Hepatocyte (in vitro differentiated cells): ENCODE measurements at regions not wholly inside any gene's neighbourhood (a gene's known extent, or its start where the extent isn't known, plus 50 kb on each side); places are given as distances from the start of the nearest gene placed in this dataset.
"Not testable (repeated sequence)": the region's sequence is repeated elsewhere in the genome, so short reads cannot be mapped to it uniquely, and the experiment has no call there.

Experiments used
- DNase-seq: peaks from one replicate; pipeline ENCODE4 v3.0.0-alpha.2; 2016; ENCODE audit warnings: low spot score
- H2AFZ ChIP-seq: fragments of 200-600 bp; sonication (generic); 2 replicates; pipeline ENCODE4 v1.6.0; 2016; ENCODE audit warnings: antibody characterized with exemption, mild to moderate bottlenecking
- H3K27ac ChIP-seq: fragments of 200-600 bp; sonication (generic); 2 replicates; pipeline ENCODE4 v1.5.1; 2016; ENCODE audit warnings: mild to moderate bottlenecking
- H3K27me3 ChIP-seq: fragments of 200-600 bp; sonication (generic); 2 replicates; pipeline ENCODE4 v1.6.1; 2016
- H3K36me3 ChIP-seq: fragments of 200-600 bp; sonication (generic); replicated peaks from 2 replicates; pipeline ENCODE4 v1.5.1; 2016; ENCODE audit warnings: low read depth; ENCODE audit not compliant: insufficient read depth
- H3K4me1 ChIP-seq: fragments of 200-600 bp; sonication (generic); 2 replicates; pipeline ENCODE4 v1.5.1; 2016; ENCODE audit warnings: mild to moderate bottlenecking, moderate library complexity; ENCODE audit not compliant: insufficient read depth
- H3K4me2 ChIP-seq: fragments of 200-600 bp; sonication (generic); 2 replicates; pipeline ENCODE4 v1.6.0; 2016
- H3K4me3 ChIP-seq: fragments of 200-600 bp; sonication (generic); 2 replicates; pipeline ENCODE4 v1.5.1; 2016; ENCODE audit warnings: mild to moderate bottlenecking
- H3K79me2 ChIP-seq: fragments of 200-600 bp; sonication (generic); 2 replicates; pipeline ENCODE4 v1.6.0; 2017; ENCODE audit warnings: mild to moderate bottlenecking
- H3K9me2 ChIP-seq: fragments of 200-600 bp; sonication (generic); replicated peaks from 2 replicates; pipeline ENCODE4 v1.6.0; 2017; ENCODE audit warnings: mild to moderate bottlenecking; ENCODE audit not compliant: insufficient read depth
- H3K9me3 ChIP-seq: fragments of 200-600 bp; sonication (generic); 2 replicates; pipeline ENCODE4 v1.5.1; 2016; ENCODE audit warnings: low read depth, mild to moderate bottlenecking
- H4K20me1 ChIP-seq: fragments of 200-600 bp; sonication (generic); 2 replicates; pipeline ENCODE4 v1.6.0; 2016; ENCODE audit warnings: mild to moderate bottlenecking; ENCODE audit not compliant: insufficient read depth, poor library complexity, severe bottlenecking
- EZH2 ChIP-seq: fragments of 200-600 bp; sonication (generic); IDR thresholded peaks from 2 replicates; pipeline ENCODE4 v1.6.1; 2016; ENCODE audit warnings: antibody characterized with exemption, mild to moderate bottlenecking, borderline replicate concordance
- EZH2phosphoT487 ChIP-seq: fragments of 200-600 bp; sonication (generic); IDR thresholded peaks from one replicate; pipeline ENCODE4 v1.6.1; 2018; ENCODE audit warnings: antibody characterized with exemption, mild to moderate bottlenecking, low read depth, moderate library complexity; ENCODE audit not compliant: unreplicated experiment, severe bottlenecking
- WGBS: methylation state at CpG from one replicate; pipeline ENCODE4 v1.1.6; 2016; ENCODE audit warnings: low lambda C conversion rate; ENCODE audit errors: missing lambda C conversion rate; 5-methylcytosine and 5-hydroxymethylcytosine counted together
- TF ChIP-seq, protein P1 (sequence below): fragments of 200-600 bp; sonication (generic); IDR thresholded peaks from 2 replicates; pipeline ENCODE4 v1.5.1; 2016; ENCODE audit warnings: antibody characterized with exemption, mild to moderate bottlenecking; ENCODE audit not compliant: poor library complexity

GRCh38 chr10:42533866-42534265 is 104.5 kb downstream of the ZNF33B start:
- not testable (repeated sequence) for H3K4me3 ChIP-seq, H3K4me2 ChIP-seq, H3K79me2 ChIP-seq, H3K4me1 ChIP-seq, H2AFZ ChIP-seq, H3K27ac ChIP-seq, DNase-seq, H3K27me3 ChIP-seq, H3K9me2 ChIP-seq, H4K20me1 ChIP-seq, H3K36me3 ChIP-seq
- H3K9me3 ChIP-seq: peaks cover 48% of the 10 kb centered on the region

GRCh38 chr10:42532996-42533395 is 105.4 kb downstream of the ZNF33B start:
- H3K27ac ChIP-seq: no peak overlapping the region
- no peaks in the 10 kb centered on the region for H4K20me1 ChIP-seq
- H3K4me2 ChIP-seq: no peak overlapping the region
- H3K4me3 ChIP-seq: no peak overlapping the region
- H3K4me1 ChIP-seq: no peaks in the 10 kb centered on the region
- no peak overlapping the region for H2AFZ ChIP-seq
- H3K36me3 ChIP-seq: no peaks in the 10 kb centered on the region
- H3K79me2 ChIP-seq: no peaks in the 10 kb centered on the region
- H3K9me2 ChIP-seq: no peaks in the 10 kb centered on the region
- TF ChIP-seq, protein P1, sequence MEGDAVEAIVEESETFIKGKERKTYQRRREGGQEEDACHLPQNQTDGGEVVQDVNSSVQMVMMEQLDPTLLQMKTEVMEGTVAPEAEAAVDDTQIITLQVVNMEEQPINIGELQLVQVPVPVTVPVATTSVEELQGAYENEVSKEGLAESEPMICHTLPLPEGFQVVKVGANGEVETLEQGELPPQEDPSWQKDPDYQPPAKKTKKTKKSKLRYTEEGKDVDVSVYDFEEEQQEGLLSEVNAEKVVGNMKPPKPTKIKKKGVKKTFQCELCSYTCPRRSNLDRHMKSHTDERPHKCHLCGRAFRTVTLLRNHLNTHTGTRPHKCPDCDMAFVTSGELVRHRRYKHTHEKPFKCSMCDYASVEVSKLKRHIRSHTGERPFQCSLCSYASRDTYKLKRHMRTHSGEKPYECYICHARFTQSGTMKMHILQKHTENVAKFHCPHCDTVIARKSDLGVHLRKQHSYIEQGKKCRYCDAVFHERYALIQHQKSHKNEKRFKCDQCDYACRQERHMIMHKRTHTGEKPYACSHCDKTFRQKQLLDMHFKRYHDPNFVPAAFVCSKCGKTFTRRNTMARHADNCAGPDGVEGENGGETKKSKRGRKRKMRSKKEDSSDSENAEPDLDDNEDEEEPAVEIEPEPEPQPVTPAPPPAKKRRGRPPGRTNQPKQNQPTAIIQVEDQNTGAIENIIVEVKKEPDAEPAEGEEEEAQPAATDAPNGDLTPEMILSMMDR: no peak
- TF ChIP-seq EZH2: no peak
- TF ChIP-seq EZH2phosphoT487: no peak
- no peaks in the 10 kb centered on the region for H3K27me3 ChIP-seq
- WGBS: 100% methylated on average over 1 of the region's 1 CpG
- DNase-seq: no peak
- H3K9me3 ChIP-seq: peaks cover 39% of the 10 kb centered on the region

DNA sequence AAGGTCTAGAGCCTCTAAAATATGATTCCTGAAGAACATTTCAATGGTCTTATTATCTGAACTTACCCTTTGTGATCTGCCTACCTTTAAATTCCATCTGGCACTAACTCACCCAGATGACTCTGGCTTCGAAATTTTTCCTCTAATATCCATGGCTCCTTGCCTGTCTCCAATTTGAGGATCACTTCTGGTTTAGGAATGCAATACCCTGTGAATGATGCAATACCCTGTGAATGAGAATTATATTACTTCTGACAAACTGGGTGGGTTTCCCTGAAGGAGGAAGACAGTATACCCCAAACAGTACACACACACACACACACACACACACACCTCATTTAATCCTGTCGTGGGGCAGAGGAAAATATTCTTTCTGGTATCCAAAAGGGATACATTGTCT is 115.3 kb downstream of the ZNF33B start:
- Histone ChIP-seq H3K79me2 (no peaks in the 10 kb centered on the region), H3K4me1 (no peaks in the 10 kb centered on the region), H4K20me1 (no peaks in the 10 kb centered on the region), H3K9me3 (peaks cover 53% of the 10 kb centered on the region), H3K4me2 (no peak overlapping the region), H3K9me2 (no peaks in the 10 kb centered on the region), H3K36me3 (peaks cover 6% of the 10 kb centered on the region), H3K27ac (no peak overlapping the region), H3K4me3 (no peak overlapping the region), H2AFZ (no peak overlapping the region), H3K27me3 (no peaks in the 10 kb centered on the region)
- no peak for TF ChIP-seq EZH2
- TF ChIP-seq, protein P1: no peak
- TF ChIP-seq EZH2phosphoT487: no peak
- WGBS: 97% methylated on average over 2 of the region's 2 CpGs
- no peak for DNase-seq

GRCh38 chr10:42519761-42520460 is 118.5 kb downstream of the ZNF33B start:
- TF ChIP-seq, protein P1: no peak
- no peak for TF ChIP-seq EZH2phosphoT487
- H3K36me3 ChIP-seq: peaks cover 6% of the 10 kb centered on the region
- H3K79me2 ChIP-seq: no peaks in the 10 kb centered on the region
- no peak overlapping the region for H3K4me3 ChIP-seq
- no peak for DNase-seq
- WGBS: 95% methylated on average over 5 of the region's 5 CpGs
- H3K4me2 ChIP-seq: no peak overlapping the region
- no peaks in the 10 kb centered on the region for H3K27me3 ChIP-seq
- H3K9me2 ChIP-seq: no peaks in the 10 kb centered on the region
- H3K4me1 ChIP-seq: no peaks in the 10 kb centered on the region
- H3K9me3 ChIP-seq: peaks cover 60% of the 10 kb centered on the region
- no peaks in the 10 kb centered on the region for H4K20me1 ChIP-seq
- H3K27ac ChIP-seq: no peak overlapping the region
- H2AFZ ChIP-seq: no peak overlapping the region
